K562 (cell line): ENCODE measurements at regions not wholly inside any gene's neighbourhood (a gene's known extent, or its start where the extent isn't known, plus 50 kb on each side); places are given as distances from the start of the nearest gene placed in this dataset.

Source experiments
- ATAC-seq: fragments of 200-7000 bp; cut with Tn5 transposase; 3 replicates; pipeline ENCODE4 v1.9.1; 2020; ENCODE audit warnings: moderate library complexity
- BruUV-seq: library from RNA; stranded (reverse); fragments of 400-500 nt; replicated peaks from 2 replicates; lab custom pipeline; 2021; lab: Mats Ljungman, UMichigan
- CTCF ChIA-PET: fragments of 300-600 bp; formaldehyde crosslinking; extraction: SDS; loops from one replicate; lab custom pipeline; 2021; ENCODE audit warnings: low intra/inter-chr PET ratio; lab: Yijun Ruan, JAX
- POLR2A ChIA-PET: fragments of 300-600, 350-650 bp; sonication (Branson Sonifier 250); formaldehyde crosslinking; extraction: SDS; loops from one replicate; lab custom pipeline; 2021; ENCODE audit warnings: antibody characterized with exemption, inconsistent platforms; lab: Yijun Ruan, JAX
- DNase-seq, 4 experiments: peaks; one replicate each; pipeline versions ENCODE4 v3.0.0 to v3.0.0-alpha.2; 2011 to 2018; ENCODE audit warnings: low spot score in 3 of 4, mixed read lengths in 3 of 4; ENCODE audit errors: extremely low read depth in 1 of 4
- FAIRE-seq: peaks from 2 replicates; lab custom pipeline; 2011; peaks lifted over from hg19 to GRCh38; lab: Jason Lieb, UNC
- H2AFZ ChIP-seq: 2 replicates; pipeline ENCODE4 v1.6.0; 2011; ENCODE audit warnings: low read depth, low read length, control low read depth, inconsistent platforms
- H3K27ac ChIP-seq: fragments of 200-600 bp; 3 replicates; pipeline ENCODE4 v1.8.0; 2011; ENCODE audit warnings: low read depth, mild to moderate bottlenecking, control low read depth, inconsistent platforms, low read length, moderate library complexity, mixed read lengths; ENCODE audit errors: extremely low read depth
- H3K27me3 ChIP-seq, 2 experiments: fragments of 300-600 bp in 1 of 2; 2 replicates in 1 of 2; 3 replicates in 1 of 2; pipeline versions ENCODE4 v1.6.0 to v1.8.0; 2011; ENCODE audit warnings: inconsistent platforms in 2 of 2, low read length in 2 of 2, mild to moderate bottlenecking in 1 of 2, mixed read lengths in 1 of 2, moderate library complexity in 1 of 2; ENCODE audit not compliant: control insufficient read depth in 2 of 2, insufficient read depth in 2 of 2
- H3K36me3 ChIP-seq: fragments of 300-600 bp; 3 replicates; pipeline ENCODE4 v1.8.0; 2011; ENCODE audit warnings: mild to moderate bottlenecking, low read length, inconsistent platforms; ENCODE audit not compliant: control insufficient read depth, insufficient read depth
- H3K4me1 ChIP-seq, 2 experiments: fragments of 200-600 bp in 1 of 2; replicated peaks in 1 of 2; 2 replicates in 1 of 2; 3 replicates in 1 of 2; pipeline versions ENCODE4 v1.5.1 to v1.8.0; 2011; ENCODE audit warnings: inconsistent platforms in 2 of 2, low read length in 2 of 2, mild to moderate bottlenecking in 1 of 2, mixed read lengths in 1 of 2, moderate library complexity in 1 of 2; ENCODE audit not compliant: control insufficient read depth in 2 of 2, insufficient read depth in 2 of 2
- H3K4me2 ChIP-seq: 2 replicates; pipeline ENCODE4 v1.6.1; 2011; ENCODE audit warnings: low read length, control low read depth, inconsistent platforms, mixed read lengths; ENCODE audit not compliant: insufficient read depth
- H3K4me3 ChIP-seq: fragments of 200-600 bp; sonication (generic), shearing (Covaris generic); 2 replicates; pipeline ENCODE4 v1.5.1; 2016; ENCODE audit warnings: control low read depth, inconsistent platforms
- H3K79me2 ChIP-seq: fragments of 200-600 bp; 3 replicates; pipeline ENCODE4 v1.8.0; 2011; ENCODE audit warnings: low read length, inconsistent platforms; ENCODE audit not compliant: control insufficient read depth, insufficient read depth
- H3K9ac ChIP-seq, 2 experiments: 2 replicates each; pipeline versions ENCODE4 v1.6.0 to v1.6.1; 2011; ENCODE audit warnings: low read depth in 2 of 2, low read length in 2 of 2, control low read depth in 1 of 2, inconsistent platforms in 1 of 2, mild to moderate bottlenecking in 1 of 2, mixed read lengths in 1 of 2; ENCODE audit not compliant: insufficient read depth in 1 of 2
- H3K9me1 ChIP-seq: one replicate; pipeline ENCODE4 v1.6.0; 2011; ENCODE audit warnings: inconsistent platforms, mild to moderate bottlenecking, low read length, moderate library complexity; ENCODE audit not compliant: control insufficient read depth, insufficient read depth
- H3K9me3 ChIP-seq: replicated peaks from 2 replicates; pipeline ENCODE4 v1.5.1; 2011; ENCODE audit warnings: low read depth, low read length, inconsistent platforms; ENCODE audit not compliant: control insufficient read depth, insufficient read depth
- H4K20me1 ChIP-seq: replicated peaks from 2 replicates; pipeline ENCODE4 v1.6.1; 2011; ENCODE audit warnings: low read length, inconsistent platforms, mixed read lengths; ENCODE audit not compliant: control insufficient read depth, insufficient read depth
- BRF1 ChIP-seq: IDR thresholded peaks from 3 replicates; pipeline ENCODE4 v1.6.1; 2011; ENCODE audit warnings: borderline replicate concordance, mild to moderate bottlenecking; ENCODE audit not compliant: insufficient read length; ENCODE audit errors: extremely low read depth
- CHD4 ChIP-seq: fragments of 200-600 bp; sonication (generic); IDR thresholded peaks from 3 replicates; pipeline ENCODE4 v1.6.1; 2012; ENCODE audit warnings: low read depth, mild to moderate bottlenecking, mixed read lengths, low read length, inconsistent platforms; ENCODE audit not compliant: insufficient read depth, insufficient replicate concordance, poor library complexity, severe bottlenecking
- HNRNPLL ChIP-seq: fragments of 200-400 bp; formaldehyde crosslinking; IDR thresholded peaks from 2 replicates; pipeline ENCODE4 v1.6.1; 2017; ENCODE audit warnings: low read length, low read depth, mild to moderate bottlenecking; ENCODE audit not compliant: poor library complexity, severe bottlenecking
- SMC3 ChIP-seq: conservative IDR thresholded peaks from 2 replicates; pipeline ENCODE4 v1.6.1; 2011; ENCODE audit warnings: low read depth, low read length, improper control_type of control experiment; ENCODE audit not compliant: insufficient read depth
- ZNF174 ChIP-seq: fragments of 250-450 bp; sonication (Bioruptor Pico); IDR thresholded peaks from 2 replicates; pipeline ENCODE4 v1.4.0; 2020; ENCODE audit warnings: mild to moderate bottlenecking
- ZNF253 ChIP-seq: fragments of 250-450 bp; sonication (Bioruptor Pico); conservative IDR thresholded peaks from 2 replicates; pipeline ENCODE4 v1.6.1; 2021; ENCODE audit warnings: mild to moderate bottlenecking
- ZNF76 ChIP-seq: fragments of 250-450 bp; sonication (Bioruptor Pico); IDR thresholded peaks from 2 replicates; pipeline ENCODE4 v1.4.0; 2020; ENCODE audit warnings: mild to moderate bottlenecking, moderate library complexity, borderline replicate concordance
- WGBS: fragments of 100-300 bp; shearing (Covaris generic); methylation state at CpG from one replicate; pipeline ENCODE4 v1.1.6; 2016; ENCODE audit warnings: low coverage, mixed read lengths; ENCODE audit not compliant: insufficient coverage; ENCODE audit errors: missing lambda C conversion rate; 5-methylcytosine and 5-hydroxymethylcytosine counted together
- in situ Hi-C: fragments of 300-500 bp; cut with MboI; formaldehyde crosslinking; loops from 4 replicates; pipeline ENCODE4 v1.15.0; 2018; ENCODE audit warnings: inconsistent platforms, mixed read lengths
- intact Hi-C: fragments of 100-400 bp; cut with micrococcal nuclease; formaldehyde crosslinking; loops from 2 replicates; pipeline ENCODE4 v1.14.2; 2022
- TF ChIP-seq, protein P1 (sequence below), 3 experiments: fragments of 200-800 bp in 1 of 3; fragments of 250-450 bp in 1 of 3; fragments of 450-650 bp in 1 of 3; sonication (Bioruptor Pico) in 1 of 3; sonication (Bioruptor generic) in 1 of 3; formaldehyde crosslinking in 1 of 3; IDR thresholded peaks; 2 replicates each; pipeline versions ENCODE4 v1.6.1 to v1.8.0; 2016 to 2022; ENCODE audit warnings: mild to moderate bottlenecking in 2 of 3, missing genetic modification characterization in 2 of 3, missing compliant biosample characterization in 1 of 3, moderate library complexity in 1 of 3
- TF ChIP-seq, protein P2 (sequence below): fragments of 250-450 bp; sonication (Bioruptor Pico); IDR thresholded peaks from 2 replicates; pipeline ENCODE4 v1.8.0; 2021; ENCODE audit warnings: mild to moderate bottlenecking, moderate library complexity
- TF ChIP-seq, protein P3 (sequence below): sonication (generic); formaldehyde crosslinking; IDR thresholded peaks from 2 replicates; pipeline ENCODE4 v1.8.0; 2022; ENCODE audit warnings: mild to moderate bottlenecking, missing genetic modification reagents
- TF ChIP-seq, protein P4 (sequence below), 2 experiments: IDR thresholded peaks; 2 replicates each; pipeline ENCODE4 v1.6.1; 2012; ENCODE audit warnings: improper control_type of control experiment in 2 of 2, low read depth in 2 of 2, low read length in 2 of 2, borderline replicate concordance in 1 of 2

DNA sequence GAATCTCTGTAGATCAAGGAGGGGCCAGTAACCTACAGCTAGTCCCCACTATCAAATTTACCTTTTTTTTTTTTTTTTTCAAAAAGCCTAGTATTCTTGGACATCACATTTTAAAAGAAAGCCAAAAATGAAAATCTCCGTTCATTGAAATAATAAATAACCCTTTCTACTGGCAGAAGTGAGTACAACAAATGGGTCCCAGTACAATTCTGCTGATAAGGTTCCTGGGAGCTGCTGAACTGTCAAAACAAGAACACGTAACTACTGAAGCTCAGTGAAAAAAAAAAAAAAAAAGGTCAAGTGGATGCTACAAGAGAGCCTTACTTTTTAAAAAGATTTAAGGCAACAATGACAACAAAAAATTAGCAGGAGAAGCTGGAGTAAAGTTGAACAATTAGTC lies 464.9 kb downstream of the EPM2A start:
- ChIA-PET CTCF (no interaction called here), POLR2A (no interaction called here)
- Histone ChIP-seq H3K4me3 (no peak overlapping the region), H3K9me3 (no peaks in the 10 kb centered on the region), H3K79me2 (no peaks in the 10 kb centered on the region), H4K20me1 (no peaks in the 10 kb centered on the region), H3K4me1 (no peaks in the 10 kb centered on the region), H3K27me3 (no peaks in the 10 kb centered on the region), H3K36me3 (no peaks in the 10 kb centered on the region), H3K9me1 (no peaks in the 10 kb centered on the region), H2AFZ (no peak overlapping the region), H3K4me2 (no peak overlapping the region), H3K9ac (no peak overlapping the region), H3K27ac (no peak overlapping the region)
- intact Hi-C loops = no loop called here
- ATAC-seq (no peak), DNase-seq (no peak), FAIRE-seq (no peak)
- 4% methylated on average over 2 of the region's 2 CpGs for WGBS
- in situ Hi-C loops = no loop called here
- BruUV-seq = no TSS peak
- TF ChIP-seq, protein P1, sequence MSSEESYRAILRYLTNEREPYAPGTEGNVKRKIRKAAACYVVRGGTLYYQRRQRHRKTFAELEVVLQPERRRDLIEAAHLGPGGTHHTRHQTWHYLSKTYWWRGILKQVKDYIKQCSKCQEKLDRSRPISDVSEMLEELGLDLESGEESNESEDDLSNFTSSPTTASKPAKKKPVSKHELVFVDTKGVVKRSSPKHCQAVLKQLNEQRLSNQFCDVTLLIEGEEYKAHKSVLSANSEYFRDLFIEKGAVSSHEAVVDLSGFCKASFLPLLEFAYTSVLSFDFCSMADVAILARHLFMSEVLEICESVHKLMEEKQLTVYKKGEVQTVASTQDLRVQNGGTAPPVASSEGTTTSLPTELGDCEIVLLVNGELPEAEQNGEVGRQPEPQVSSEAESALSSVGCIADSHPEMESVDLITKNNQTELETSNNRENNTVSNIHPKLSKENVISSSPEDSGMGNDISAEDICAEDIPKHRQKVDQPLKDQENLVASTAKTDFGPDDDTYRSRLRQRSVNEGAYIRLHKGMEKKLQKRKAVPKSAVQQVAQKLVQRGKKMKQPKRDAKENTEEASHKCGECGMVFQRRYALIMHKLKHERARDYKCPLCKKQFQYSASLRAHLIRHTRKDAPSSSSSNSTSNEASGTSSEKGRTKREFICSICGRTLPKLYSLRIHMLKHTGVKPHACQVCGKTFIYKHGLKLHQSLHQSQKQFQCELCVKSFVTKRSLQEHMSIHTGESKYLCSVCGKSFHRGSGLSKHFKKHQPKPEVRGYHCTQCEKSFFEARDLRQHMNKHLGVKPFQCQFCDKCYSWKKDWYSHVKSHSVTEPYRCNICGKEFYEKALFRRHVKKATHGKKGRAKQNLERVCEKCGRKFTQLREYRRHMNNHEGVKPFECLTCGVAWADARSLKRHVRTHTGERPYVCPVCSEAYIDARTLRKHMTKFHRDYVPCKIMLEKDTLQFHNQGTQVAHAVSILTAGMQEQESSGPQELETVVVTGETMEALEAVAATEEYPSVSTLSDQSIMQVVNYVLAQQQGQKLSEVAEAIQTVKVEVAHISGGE (CRISPR knock-in tag; IDR thresholded peaks at IDR 0.05) = no peak
- TF ChIP-seq BRF1 (no peak), ZNF253 (CRISPR knock-in tag) (no peak), ZNF76 (no peak), HNRNPLL (no peak), ZNF174 (CRISPR knock-in tag) (no peak), SMC3 (no peak), CHD4 (no peak)
- TF ChIP-seq, protein P2, sequence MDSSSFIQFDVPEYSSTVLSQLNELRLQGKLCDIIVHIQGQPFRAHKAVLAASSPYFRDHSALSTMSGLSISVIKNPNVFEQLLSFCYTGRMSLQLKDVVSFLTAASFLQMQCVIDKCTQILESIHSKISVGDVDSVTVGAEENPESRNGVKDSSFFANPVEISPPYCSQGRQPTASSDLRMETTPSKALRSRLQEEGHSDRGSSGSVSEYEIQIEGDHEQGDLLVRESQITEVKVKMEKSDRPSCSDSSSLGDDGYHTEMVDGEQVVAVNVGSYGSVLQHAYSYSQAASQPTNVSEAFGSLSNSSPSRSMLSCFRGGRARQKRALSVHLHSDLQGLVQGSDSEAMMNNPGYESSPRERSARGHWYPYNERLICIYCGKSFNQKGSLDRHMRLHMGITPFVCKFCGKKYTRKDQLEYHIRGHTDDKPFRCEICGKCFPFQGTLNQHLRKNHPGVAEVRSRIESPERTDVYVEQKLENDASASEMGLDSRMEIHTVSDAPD (CRISPR knock-in tag) = no peak
- TF ChIP-seq, protein P3, sequence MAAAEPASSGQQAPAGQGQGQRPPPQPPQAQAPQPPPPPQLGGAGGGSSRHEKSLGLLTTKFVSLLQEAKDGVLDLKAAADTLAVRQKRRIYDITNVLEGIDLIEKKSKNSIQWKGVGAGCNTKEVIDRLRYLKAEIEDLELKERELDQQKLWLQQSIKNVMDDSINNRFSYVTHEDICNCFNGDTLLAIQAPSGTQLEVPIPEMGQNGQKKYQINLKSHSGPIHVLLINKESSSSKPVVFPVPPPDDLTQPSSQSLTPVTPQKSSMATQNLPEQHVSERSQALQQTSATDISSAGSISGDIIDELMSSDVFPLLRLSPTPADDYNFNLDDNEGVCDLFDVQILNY (CRISPR knock-in tag) = no peak
- TF ChIP-seq, protein P4, sequence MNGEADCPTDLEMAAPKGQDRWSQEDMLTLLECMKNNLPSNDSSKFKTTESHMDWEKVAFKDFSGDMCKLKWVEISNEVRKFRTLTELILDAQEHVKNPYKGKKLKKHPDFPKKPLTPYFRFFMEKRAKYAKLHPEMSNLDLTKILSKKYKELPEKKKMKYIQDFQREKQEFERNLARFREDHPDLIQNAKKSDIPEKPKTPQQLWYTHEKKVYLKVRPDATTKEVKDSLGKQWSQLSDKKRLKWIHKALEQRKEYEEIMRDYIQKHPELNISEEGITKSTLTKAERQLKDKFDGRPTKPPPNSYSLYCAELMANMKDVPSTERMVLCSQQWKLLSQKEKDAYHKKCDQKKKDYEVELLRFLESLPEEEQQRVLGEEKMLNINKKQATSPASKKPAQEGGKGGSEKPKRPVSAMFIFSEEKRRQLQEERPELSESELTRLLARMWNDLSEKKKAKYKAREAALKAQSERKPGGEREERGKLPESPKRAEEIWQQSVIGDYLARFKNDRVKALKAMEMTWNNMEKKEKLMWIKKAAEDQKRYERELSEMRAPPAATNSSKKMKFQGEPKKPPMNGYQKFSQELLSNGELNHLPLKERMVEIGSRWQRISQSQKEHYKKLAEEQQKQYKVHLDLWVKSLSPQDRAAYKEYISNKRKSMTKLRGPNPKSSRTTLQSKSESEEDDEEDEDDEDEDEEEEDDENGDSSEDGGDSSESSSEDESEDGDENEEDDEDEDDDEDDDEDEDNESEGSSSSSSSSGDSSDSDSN (IDR thresholded peaks at IDR 0.05; ENCODE audit: borderline replicate concordance in 1 of 2, low read depth in 2 of 2, low read length in 2 of 2) = no peak
